HT-29 (cell line): ENCODE measurements at regions not wholly inside any gene's neighbourhood (a gene's known extent, or its start where the extent isn't known, plus 50 kb on each side); places are given as distances from the start of the nearest gene placed in this dataset.

ENCODE experiments used
- DNase-seq: peaks from one replicate; pipeline ENCODE4 v3.0.0-alpha.2; 2015; ENCODE audit warnings: low spot score

- DNase-seq, result no peak
Measured at GRCh38 chr10:105986912-105987635, 1177.4 kb downstream of the SORCS1 start.

- no peak for DNase-seq
Measured at GRCh38 chr10:105986486-105986885, 1178.0 kb downstream of the SORCS1 start.

GRCh38 chr10:105982735-105983134 is 1181.8 kb downstream of the SORCS1 start:
- DNase-seq, result no peak

DNA sequence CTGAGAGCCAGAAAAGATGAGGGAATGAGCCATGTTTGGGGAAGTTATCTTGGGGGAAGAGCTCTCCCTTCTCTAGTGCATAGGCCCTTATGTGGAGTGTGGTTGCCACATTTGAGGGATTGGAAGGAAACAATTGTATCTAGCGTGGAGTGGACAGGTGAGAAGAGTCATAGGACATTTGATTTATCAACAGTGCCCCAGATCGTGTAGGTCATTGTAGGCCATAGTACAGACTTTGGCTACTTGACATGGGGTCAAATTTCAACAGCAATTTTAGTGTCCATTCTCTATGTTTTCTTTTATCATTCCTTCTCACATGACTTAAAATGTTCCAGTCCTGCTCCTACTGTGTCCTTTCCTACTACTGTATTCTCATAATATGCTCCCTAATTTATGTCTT is 1182.8 kb downstream of the SORCS1 start:
- no peak for DNase-seq

- DNase-seq, result peak; percentile 29
Measured at GRCh38 chr10:105974803-105975456, 1189.6 kb downstream of the SORCS1 start.

DNA sequence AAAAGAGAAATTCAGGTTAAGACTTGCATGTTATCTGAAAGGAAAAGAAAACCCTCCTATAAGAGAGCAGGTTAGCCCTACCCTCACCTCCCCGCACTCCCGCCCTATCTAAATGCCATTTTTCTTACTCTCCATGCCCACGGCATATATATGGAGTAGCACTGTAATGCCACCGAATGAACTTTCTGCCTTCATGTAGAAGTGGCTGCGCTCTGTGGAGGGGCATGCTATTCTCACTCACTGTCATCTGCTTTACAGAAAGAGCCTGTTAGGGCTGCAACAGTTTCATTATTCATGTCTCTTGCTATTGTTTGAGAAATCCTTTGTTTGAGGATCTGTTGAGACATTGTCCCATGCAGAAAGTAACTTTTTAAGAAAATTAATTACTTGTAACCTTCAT is 1190.6 kb downstream of the SORCS1 start:
- no peak for DNase-seq

- no peak for DNase-seq
Measured at GRCh38 chr10:105973360-105973759, 1191.1 kb downstream of the SORCS1 start.

DNA sequence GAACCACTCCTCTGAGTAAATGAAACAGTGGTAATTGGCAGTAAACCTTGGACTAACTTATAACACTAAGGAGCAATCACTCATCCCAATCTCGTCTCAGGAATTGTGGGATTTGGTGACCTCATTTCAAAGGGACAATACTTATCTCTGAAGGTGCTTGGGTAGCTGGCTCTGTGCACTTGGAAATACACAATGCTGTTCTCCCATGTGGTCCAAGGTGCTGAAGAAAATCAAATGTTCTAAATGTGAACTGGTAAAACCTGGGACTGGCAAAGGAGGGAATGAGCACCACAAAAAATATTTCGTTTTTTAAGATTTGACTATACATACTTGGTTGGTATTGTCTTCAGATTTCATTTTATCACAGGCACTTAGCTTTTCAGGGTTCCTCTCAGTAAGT is 1193.0 kb downstream of the SORCS1 start:
- no peak for DNase-seq

GRCh38 chr10:105969884-105970377 is 1194.6 kb downstream of the SORCS1 start:
- DNase-seq, result no peak

GRCh38 chr10:105968666-105969065 is 1195.8 kb downstream of the SORCS1 start:
- no peak for DNase-seq

GRCh38 chr10:105967256-105967655 is 1197.2 kb downstream of the SORCS1 start:
- no peak for DNase-seq

DNA sequence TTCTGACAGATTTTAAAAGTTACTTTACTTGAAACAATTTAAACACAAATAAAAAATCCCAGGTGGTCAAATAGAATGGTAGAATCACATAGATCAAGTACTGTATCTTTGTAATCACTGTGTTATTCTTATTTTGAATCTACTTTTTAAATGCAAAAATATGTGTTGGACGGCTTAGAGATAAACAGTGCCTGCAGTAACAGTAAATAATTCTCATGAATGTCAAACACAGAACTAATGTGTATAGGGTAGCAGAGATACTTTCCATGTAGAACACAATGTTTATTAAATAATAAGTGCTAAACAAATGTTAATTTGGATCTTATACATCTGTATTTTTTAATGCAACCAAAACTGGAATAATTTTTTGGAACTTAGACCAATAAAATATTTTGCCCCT is 1199.4 kb downstream of the SORCS1 start:
- DNase-seq, result no peak

GRCh38 chr10:105964009-105964408 is 1200.5 kb downstream of the SORCS1 start:
- DNase-seq, result no peak

DNA sequence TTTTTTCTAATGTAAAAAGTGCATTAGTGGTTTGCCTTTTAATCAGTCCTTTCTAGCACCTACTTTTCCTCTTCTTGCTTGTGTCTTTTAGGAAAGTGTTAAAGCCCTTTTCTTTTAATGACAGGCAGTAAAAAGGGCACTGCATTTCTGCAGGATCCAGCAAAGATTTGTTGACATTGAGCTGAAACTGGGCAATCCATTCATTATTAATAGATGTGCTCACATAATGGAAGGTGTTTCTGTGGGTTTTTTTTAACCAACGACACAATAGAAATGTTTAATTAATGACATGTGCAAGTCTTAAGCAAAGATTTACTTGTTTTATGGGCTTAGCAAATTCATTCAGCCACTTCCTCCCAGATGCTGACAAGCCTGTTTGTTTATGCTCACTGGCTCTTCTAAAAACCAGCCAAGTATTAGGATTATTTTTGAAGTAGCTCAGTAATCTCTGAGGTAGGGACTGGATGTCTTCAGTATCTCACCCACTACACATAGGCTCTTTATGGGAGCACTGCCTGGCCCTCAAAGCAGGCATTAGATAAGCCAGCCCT is 1201.1 kb downstream of the SORCS1 start:
- no peak for DNase-seq

DNA sequence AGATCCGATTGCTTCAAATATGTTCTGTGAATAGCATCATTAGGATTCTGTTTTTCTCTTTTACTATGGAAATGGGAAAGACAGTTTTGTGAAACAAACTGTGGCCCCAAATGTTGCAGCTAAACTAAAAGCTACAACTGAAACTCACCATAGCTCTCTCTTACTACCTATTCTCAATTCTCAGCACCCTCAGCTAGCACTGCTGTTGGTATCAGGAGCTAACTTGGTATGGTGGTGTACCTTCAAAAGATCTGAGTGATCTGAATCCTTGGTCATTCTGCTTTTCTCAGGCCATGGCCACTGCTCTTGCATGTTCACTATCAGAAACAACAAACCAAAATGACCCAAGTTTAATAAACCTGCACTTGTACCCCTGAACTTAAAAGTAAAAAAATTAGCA is 1208.0 kb downstream of the SORCS1 start:
- DNase-seq, result no peak

- DNase-seq, result no peak
Measured at GRCh38 chr10:105953861-105954260, 1210.6 kb downstream of the SORCS1 start.

DNA sequence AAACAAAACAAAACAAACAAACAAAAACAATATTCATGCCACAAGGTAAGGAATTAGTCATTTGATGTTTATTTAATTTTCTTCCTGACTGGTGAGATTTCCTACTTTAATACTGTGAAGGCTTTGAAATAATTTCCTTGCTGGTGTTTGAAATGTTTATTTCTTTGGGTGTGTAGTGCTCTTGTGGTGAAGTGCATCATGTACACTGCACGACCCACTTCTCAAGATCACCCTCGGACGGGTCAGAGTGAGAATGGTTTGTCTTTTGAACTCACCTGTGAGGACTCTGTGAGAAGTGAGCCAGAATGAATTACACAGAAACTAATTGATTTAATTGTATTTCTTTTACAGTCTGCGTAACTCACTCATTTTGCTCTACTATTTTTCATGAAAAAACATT is 1211.5 kb downstream of the SORCS1 start:
- DNase-seq, result no peak

- peak; percentile 6 for DNase-seq
Measured at GRCh38 chr10:105952153-105952552, 1212.4 kb downstream of the SORCS1 start.

GRCh38 chr10:105950410-105950809 is 1214.1 kb downstream of the SORCS1 start:
- peak; percentile 64 for DNase-seq

GRCh38 chr10:105949721-105950120 is 1214.8 kb downstream of the SORCS1 start:
- no peak for DNase-seq

DNA sequence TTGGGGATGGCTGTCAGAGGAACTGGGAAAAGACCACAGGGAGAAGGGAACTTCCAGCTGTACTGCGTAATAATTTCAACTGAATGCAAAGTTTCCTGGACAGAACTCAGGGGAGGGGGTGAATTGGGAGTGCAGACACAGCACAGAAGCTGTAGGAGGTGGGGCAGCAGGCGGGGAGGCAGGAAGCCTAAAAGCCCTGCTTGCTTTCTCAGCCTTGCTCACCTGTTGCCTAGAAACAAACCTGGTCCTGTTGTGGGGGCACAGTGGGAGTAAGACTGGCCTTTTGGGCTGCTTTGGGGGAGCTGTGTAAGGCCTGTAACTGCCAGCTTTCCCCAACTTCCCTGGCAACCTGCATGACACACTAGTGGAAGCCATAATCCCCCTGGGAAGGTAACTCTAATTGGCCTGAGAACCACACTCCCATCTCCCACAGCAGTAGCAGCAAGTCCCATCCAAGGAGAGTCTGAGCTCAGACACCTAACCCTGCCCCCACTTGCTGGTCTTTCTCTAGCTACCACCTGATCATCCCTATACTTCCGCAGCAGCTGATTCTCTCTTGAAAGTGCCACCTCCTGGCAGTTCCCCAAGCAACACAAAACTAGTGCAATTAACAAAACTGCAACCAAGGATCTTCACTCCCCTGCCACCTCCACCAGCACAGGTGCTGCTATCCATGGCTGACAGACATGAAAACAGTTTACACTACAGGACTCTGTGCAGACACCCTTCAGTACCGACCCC is 1239.3 kb downstream of the SORCS1 start:
- DNase-seq, result no peak

GRCh38 chr10:105921348-105921747 is 1243.2 kb downstream of the SORCS1 start:
- no peak for DNase-seq
